ENCODE measurements at regions not wholly inside any gene's neighbourhood (a gene's known extent, or its start where the extent isn't known, plus 50 kb on each side); places are given as distances from the start of the nearest gene placed in this dataset.

DNA sequence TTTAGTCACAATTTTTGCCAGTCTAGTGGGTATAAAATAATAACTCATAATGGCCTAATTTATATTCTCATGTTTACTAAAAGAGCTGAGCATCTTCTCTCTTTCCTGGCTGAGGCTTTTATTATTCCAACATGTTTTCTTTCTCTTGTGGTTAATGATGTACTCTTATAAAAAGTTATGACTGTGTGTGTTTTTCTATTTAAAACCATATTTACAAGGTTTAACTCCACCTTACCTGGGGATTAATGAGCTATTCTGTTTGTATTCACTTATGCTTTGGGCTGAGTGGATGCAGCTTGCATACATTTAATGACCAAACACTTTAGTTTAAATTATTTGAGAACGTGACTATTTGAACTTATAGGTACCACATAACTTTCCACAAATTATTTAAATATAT, 1365.7 kb upstream of the SLC10A2 start (continued):
- TF ChIP-seq ZNF462 (CRISPR knock-in tag; IDR thresholded peaks at IDR 0.05), result no peak

GRCh38 chr13:104426435-104426834, 1360.2 kb upstream of the SLC10A2 start:
- H3K4me2 ChIP-seq, result no peak overlapping the region
- Mint-ChIP-seq H3K27me3 (ENCODE audit: insufficient read depth, low read depth, poor library complexity) (no peaks in the 10 kb centered on the region), H3K36me3 (ENCODE audit: low read depth) (no peaks in the 10 kb centered on the region), H3K4me1 (no peaks in the 10 kb centered on the region), H3K9me3 (no peaks in the 10 kb centered on the region), H3K27ac (no peak overlapping the region), H3K4me3 (no peak overlapping the region)
- no peak for ATAC-seq
- no peaks in the 10 kb centered on the region for H4K20me1 ChIP-seq (replicated peaks; ENCODE audit: insufficient read depth)
- H3F3A ChIP-seq (replicated peaks; ENCODE audit: low read depth), result no peaks in the 10 kb centered on the region
- no peak for DNase-seq (ENCODE audit: low spot score)
- H3K27me3 ChIP-seq (ENCODE audit: insufficient read depth), result no peaks in the 10 kb centered on the region
- no peak overlapping the region for H2AFZ ChIP-seq
- no peaks in the 10 kb centered on the region for H3K36me3 ChIP-seq (ENCODE audit: insufficient read depth)
- H3K4me1 ChIP-seq (ENCODE audit: insufficient read depth), result no peaks in the 10 kb centered on the region
- H3K9me2 ChIP-seq (ENCODE audit: insufficient read depth), result no peaks in the 10 kb centered on the region
- H3K27ac ChIP-seq (ENCODE audit: low read depth), result no peak overlapping the region
- H3K4me3 ChIP-seq, result no peak overlapping the region
- H3K79me2 ChIP-seq (replicated peaks; ENCODE audit: insufficient read depth), result no peaks in the 10 kb centered on the region
- TF ChIP-seq ZNF114 (CRISPR knock-in tag; IDR thresholded peaks at IDR 0.05) (no peak), EZH2 (IDR thresholded peaks at IDR 0.05; ENCODE audit: low read depth, unreplicated experiment) (no peak), NANOG (IDR thresholded peaks at IDR 0.05; ENCODE audit: borderline replicate concordance) (no peak), EZH2phosphoT487 (IDR thresholded peaks at IDR 0.05; ENCODE audit: unreplicated experiment) (no peak), JUNB (IDR thresholded peaks at IDR 0.05; ENCODE audit: unreplicated experiment) (no peak), CREB1 (CRISPR knock-in tag; IDR thresholded peaks at IDR 0.05; ENCODE audit: low read depth) (no peak), POLR2AphosphoS5 (IDR thresholded peaks at IDR 0.05; ENCODE audit: low read depth) (no peak), STAT1 (IDR thresholded peaks at IDR 0.05; ENCODE audit: unreplicated experiment) (no peak), CTCF (conservative IDR thresholded peaks at IDR 0.05; ENCODE audit: low read depth in 2 of 2) (no peak), ZNF331 (CRISPR knock-in tag; IDR thresholded peaks at IDR 0.05; ENCODE audit: low read depth) (no peak)
- TF ChIP-seq, protein P1, sequence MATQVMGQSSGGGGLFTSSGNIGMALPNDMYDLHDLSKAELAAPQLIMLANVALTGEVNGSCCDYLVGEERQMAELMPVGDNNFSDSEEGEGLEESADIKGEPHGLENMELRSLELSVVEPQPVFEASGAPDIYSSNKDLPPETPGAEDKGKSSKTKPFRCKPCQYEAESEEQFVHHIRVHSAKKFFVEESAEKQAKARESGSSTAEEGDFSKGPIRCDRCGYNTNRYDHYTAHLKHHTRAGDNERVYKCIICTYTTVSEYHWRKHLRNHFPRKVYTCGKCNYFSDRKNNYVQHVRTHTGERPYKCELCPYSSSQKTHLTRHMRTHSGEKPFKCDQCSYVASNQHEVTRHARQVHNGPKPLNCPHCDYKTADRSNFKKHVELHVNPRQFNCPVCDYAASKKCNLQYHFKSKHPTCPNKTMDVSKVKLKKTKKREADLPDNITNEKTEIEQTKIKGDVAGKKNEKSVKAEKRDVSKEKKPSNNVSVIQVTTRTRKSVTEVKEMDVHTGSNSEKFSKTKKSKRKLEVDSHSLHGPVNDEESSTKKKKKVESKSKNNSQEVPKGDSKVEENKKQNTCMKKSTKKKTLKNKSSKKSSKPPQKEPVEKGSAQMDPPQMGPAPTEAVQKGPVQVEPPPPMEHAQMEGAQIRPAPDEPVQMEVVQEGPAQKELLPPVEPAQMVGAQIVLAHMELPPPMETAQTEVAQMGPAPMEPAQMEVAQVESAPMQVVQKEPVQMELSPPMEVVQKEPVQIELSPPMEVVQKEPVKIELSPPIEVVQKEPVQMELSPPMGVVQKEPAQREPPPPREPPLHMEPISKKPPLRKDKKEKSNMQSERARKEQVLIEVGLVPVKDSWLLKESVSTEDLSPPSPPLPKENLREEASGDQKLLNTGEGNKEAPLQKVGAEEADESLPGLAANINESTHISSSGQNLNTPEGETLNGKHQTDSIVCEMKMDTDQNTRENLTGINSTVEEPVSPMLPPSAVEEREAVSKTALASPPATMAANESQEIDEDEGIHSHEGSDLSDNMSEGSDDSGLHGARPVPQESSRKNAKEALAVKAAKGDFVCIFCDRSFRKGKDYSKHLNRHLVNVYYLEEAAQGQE (IDR thresholded peaks at IDR 0.05; ENCODE audit: unreplicated experiment), result no peak

All from GM23338 (cell line).